Testis (tissue), 2 donors: ENCODE measurements at regions not wholly inside any gene's neighbourhood (a gene's known extent, or its start where the extent isn't known, plus 50 kb on each side); places are given as distances from the start of the nearest gene placed in this dataset.

ENCODE experiments used
- CTCF ChIP-seq, 3 experiments: fragments of 450-650 bp in 2 of 3; fragments of 200-600 bp in 1 of 3; sonication (generic) in 1 of 3; IDR thresholded peaks; one replicate each; pipeline ENCODE4 v1.5.1; 2016 to 2019; ENCODE audit warnings: antibody characterized with exemption in 3 of 3, mild to moderate bottlenecking in 2 of 3, moderate library complexity in 1 of 3
- POLR2A ChIP-seq: fragments of 450-650 bp; IDR thresholded peaks from one replicate; pipeline ENCODE4 v1.6.1; 2017; ENCODE audit warnings: antibody characterized with exemption, mild to moderate bottlenecking, moderate library complexity

GRCh38 chr6:114651611-114652010 lies 308.8 kb upstream of the HS3ST5 start:
- no peak for TF ChIP-seq POLR2A
- no peak for TF ChIP-seq CTCF (IDR thresholded peaks at IDR 0.05)
